GM19467 (cell line): ENCODE measurements at regions not wholly inside any gene's neighbourhood (a gene's known extent, or its start where the extent isn't known, plus 50 kb on each side); places are given as distances from the start of the nearest gene placed in this dataset.
"Not testable (repeated sequence)": the region's sequence is repeated elsewhere in the genome, so short reads cannot be mapped to it uniquely, and the experiment has no call there.

Source experiments
- ATAC-seq: cut with Tn5 transposase; IDR thresholded peaks from one replicate; pipeline ENCODE4 v1.9.1; 2021; ENCODE audit warnings: mild to moderate bottlenecking, moderate library complexity; ENCODE audit not compliant: unreplicated experiment

- no peak for ATAC-seq
Observed at GRCh38 chr18:78422336-78422735, 557.3 kb upstream of the SALL3 start.

GRCh38 chr18:78423811-78424210, 555.8 kb upstream of the SALL3 start:
- ATAC-seq = no peak

GRCh38 chr18:78424403-78425018, 555.1 kb upstream of the SALL3 start:
- ATAC-seq = no peak

GRCh38 chr18:78425019-78425412, 554.6 kb upstream of the SALL3 start:
- no peak for ATAC-seq

- ATAC-seq = no peak
Observed at GRCh38 chr18:78427081-78427480, 552.5 kb upstream of the SALL3 start.

- no peak for ATAC-seq
Observed at GRCh38 chr18:78429127-78430108, 550.2 kb upstream of the SALL3 start.

- ATAC-seq = no peak
Observed at GRCh38 chr18:78430131-78430758, 549.4 kb upstream of the SALL3 start.

- ATAC-seq = no peak
Observed at GRCh38 chr18:78431606-78432005, 548.0 kb upstream of the SALL3 start.

GRCh38 chr18:78433562-78433961, 546.1 kb upstream of the SALL3 start:
- no peak for ATAC-seq

GRCh38 chr18:78436110-78436509, 543.5 kb upstream of the SALL3 start:
- no peak for ATAC-seq

GRCh38 chr18:78438235-78438634, 541.4 kb upstream of the SALL3 start:
- not testable (repeated sequence) for ATAC-seq

GRCh38 chr18:78445880-78446279, 533.7 kb upstream of the SALL3 start:
- no peak for ATAC-seq

- no peak for ATAC-seq
Observed at GRCh38 chr18:78447211-78447610, 532.4 kb upstream of the SALL3 start.

GRCh38 chr18:78448106-78448505, 531.5 kb upstream of the SALL3 start:
- no peak for ATAC-seq

- ATAC-seq = no peak
Observed at GRCh38 chr18:78448591-78448990, 531.0 kb upstream of the SALL3 start.

- ATAC-seq = no peak
Observed at GRCh38 chr18:78454221-78454620, 525.4 kb upstream of the SALL3 start.

- no peak for ATAC-seq
Observed at GRCh38 chr18:78455386-78455785, 524.2 kb upstream of the SALL3 start.

GRCh38 chr18:78457011-78457410, 522.6 kb upstream of the SALL3 start:
- ATAC-seq = no peak

- ATAC-seq = no peak
Observed at GRCh38 chr18:78457731-78458130, 521.9 kb upstream of the SALL3 start.

GRCh38 chr18:78458356-78458755, 521.3 kb upstream of the SALL3 start:
- ATAC-seq = no peak

- no peak for ATAC-seq
Observed at GRCh38 chr18:78459668-78460067, 520.0 kb upstream of the SALL3 start.

- ATAC-seq = no peak
Observed at GRCh38 chr18:78460558-78460957, 519.1 kb upstream of the SALL3 start.
